ENCODE measurements at regions not wholly inside any gene's neighbourhood (a gene's known extent, or its start where the extent isn't known, plus 50 kb on each side); places are given as distances from the start of the nearest gene placed in this dataset.
"Not testable (repeated sequence)": the region's sequence is repeated elsewhere in the genome, so short reads cannot be mapped to it uniquely, and the experiment has no call there.

GRCh38 chr2:143850084-143850483 is 669.8 kb downstream of the ZEB2 start:
- H3K27ac Mint-ChIP-seq, result no peak overlapping the region

GRCh38 chr2:143847257-143847656 is 672.7 kb downstream of the ZEB2 start:
- no peaks in the 10 kb centered on the region for H3K9me3 Mint-ChIP-seq
- no peak for DNase-seq
- no peak overlapping the region for H3K4me3 Mint-ChIP-seq
- H3K4me1 Mint-ChIP-seq, result no peaks in the 10 kb centered on the region
- no peaks in the 10 kb centered on the region for H3K36me3 Mint-ChIP-seq (ENCODE audit: low read depth)
- H3K27me3 Mint-ChIP-seq, result peaks cover 18% of the 10 kb centered on the region
- intact Hi-C loops (cut with micrococcal nuclease), result no loop called here
- H3K27ac Mint-ChIP-seq, result no peak overlapping the region

More at GRCh38 chr2:143850084-143850483, 669.8 kb downstream of the ZEB2 start:
- intact Hi-C loops (cut with micrococcal nuclease), result no loop called here
- Mint-ChIP-seq H3K36me3 (ENCODE audit: low read depth) (no peaks in the 10 kb centered on the region), H3K4me3 (no peak overlapping the region), H3K27me3 (peaks cover 24% of the 10 kb centered on the region), H3K9me3 (no peaks in the 10 kb centered on the region), H3K4me1 (no peaks in the 10 kb centered on the region)
- DNase-seq, result no peak

- no peak overlapping the region for H3K4me3 Mint-ChIP-seq
- intact Hi-C loops (cut with micrococcal nuclease), result no loop called here
- no peaks in the 10 kb centered on the region for H3K9me3 Mint-ChIP-seq
- no peaks in the 10 kb centered on the region for H3K4me1 Mint-ChIP-seq
- DNase-seq, result no peak
- peaks cover 12% of the 10 kb centered on the region for H3K27me3 Mint-ChIP-seq
- H3K36me3 Mint-ChIP-seq (ENCODE audit: low read depth), result no peaks in the 10 kb centered on the region
- H3K27ac Mint-ChIP-seq, result no peak overlapping the region
Observed at GRCh38 chr2:143844986-143845385, 674.9 kb downstream of the ZEB2 start.

- no peak for DNase-seq
- Mint-ChIP-seq H3K4me3 (no peak overlapping the region), H3K4me1 (no peaks in the 10 kb centered on the region), H3K9me3 (no peaks in the 10 kb centered on the region), H3K27ac (no peak overlapping the region), H3K27me3 (peaks cover 7% of the 10 kb centered on the region), H3K36me3 (ENCODE audit: low read depth) (no peaks in the 10 kb centered on the region)
- intact Hi-C loops (cut with micrococcal nuclease), result no loop called here
Observed at GRCh38 chr2:143843686-143844085, 676.2 kb downstream of the ZEB2 start.

GRCh38 chr2:143842836-143843235 is 677.1 kb downstream of the ZEB2 start:
- Mint-ChIP-seq H3K4me3 (no peak overlapping the region), H3K27ac (no peak overlapping the region), H3K27me3 (peaks cover 5% of the 10 kb centered on the region), H3K4me1 (no peaks in the 10 kb centered on the region), H3K9me3 (no peaks in the 10 kb centered on the region), H3K36me3 (ENCODE audit: low read depth) (no peaks in the 10 kb centered on the region)
- intact Hi-C loops (cut with micrococcal nuclease), result no loop called here
- no peak for DNase-seq

- intact Hi-C loops (cut with micrococcal nuclease), result no loop called here
- Mint-ChIP-seq H3K9me3 (no peaks in the 10 kb centered on the region), H3K27ac (no peak overlapping the region), H3K4me1 (no peaks in the 10 kb centered on the region), H3K36me3 (ENCODE audit: low read depth) (no peaks in the 10 kb centered on the region), H3K27me3 (peaks cover 5% of the 10 kb centered on the region), H3K4me3 (no peak overlapping the region)
- DNase-seq, result no peak
Observed at GRCh38 chr2:143841935-143842334, 678.0 kb downstream of the ZEB2 start.

- intact Hi-C loops (cut with micrococcal nuclease), result no loop called here
- H3K4me3 Mint-ChIP-seq, result no peak overlapping the region
- H3K4me1 Mint-ChIP-seq, result no peaks in the 10 kb centered on the region
- no peak overlapping the region for H3K27ac Mint-ChIP-seq
- peaks cover 3% of the 10 kb centered on the region for H3K9me3 Mint-ChIP-seq
- H3K36me3 Mint-ChIP-seq (ENCODE audit: low read depth), result no peaks in the 10 kb centered on the region
- DNase-seq, result no peak
- peaks cover 2% of the 10 kb centered on the region for H3K27me3 Mint-ChIP-seq
Observed at GRCh38 chr2:143840601-143841000, 679.3 kb downstream of the ZEB2 start.

GRCh38 chr2:143840194-143840593 is 679.7 kb downstream of the ZEB2 start:
- no peaks in the 10 kb centered on the region for H3K36me3 Mint-ChIP-seq (ENCODE audit: low read depth)
- H3K9me3 Mint-ChIP-seq, result peaks cover 3% of the 10 kb centered on the region
- no peaks in the 10 kb centered on the region for H3K4me1 Mint-ChIP-seq
- DNase-seq, result no peak
- H3K4me3 Mint-ChIP-seq, result no peak overlapping the region
- intact Hi-C loops (cut with micrococcal nuclease), result no loop called here
- H3K27me3 Mint-ChIP-seq, result no peaks in the 10 kb centered on the region
- H3K27ac Mint-ChIP-seq, result no peak overlapping the region

GRCh38 chr2:143839456-143839855 is 680.5 kb downstream of the ZEB2 start:
- Mint-ChIP-seq H3K36me3 (ENCODE audit: low read depth) (no peaks in the 10 kb centered on the region), H3K4me3 (no peak overlapping the region)
- intact Hi-C loops (cut with micrococcal nuclease), result no loop called here

GRCh38 chr2:143837055-143837454 is 682.9 kb downstream of the ZEB2 start:
- intact Hi-C loops (cut with micrococcal nuclease); H3K27ac Mint-ChIP-seq: not testable (repeated sequence)

More at GRCh38 chr2:143839456-143839855, 680.5 kb downstream of the ZEB2 start:
- no peak for DNase-seq
- Mint-ChIP-seq H3K27me3 (no peaks in the 10 kb centered on the region), H3K9me3 (peaks cover 3% of the 10 kb centered on the region), H3K4me1 (no peaks in the 10 kb centered on the region), H3K27ac (no peak overlapping the region)

GRCh38 chr2:143835481-143835880 is 684.4 kb downstream of the ZEB2 start:
- H3K27ac Mint-ChIP-seq, result no peak overlapping the region
- H3K27me3 Mint-ChIP-seq, result no peaks in the 10 kb centered on the region
- no peak for DNase-seq
- H3K4me1 Mint-ChIP-seq, result no peaks in the 10 kb centered on the region
- no peaks in the 10 kb centered on the region for H3K36me3 Mint-ChIP-seq (ENCODE audit: low read depth)
- intact Hi-C loops (cut with micrococcal nuclease), result no loop called here
- H3K9me3 Mint-ChIP-seq, result peaks cover 3% of the 10 kb centered on the region
- H3K4me3 Mint-ChIP-seq, result no peak overlapping the region

More at GRCh38 chr2:143837055-143837454, 682.9 kb downstream of the ZEB2 start:
- H3K27me3 Mint-ChIP-seq; H3K36me3 Mint-ChIP-seq (ENCODE audit: low read depth); H3K9me3 Mint-ChIP-seq; DNase-seq; H3K4me3 Mint-ChIP-seq; H3K4me1 Mint-ChIP-seq: not testable (repeated sequence)

- no peaks in the 10 kb centered on the region for H3K4me1 Mint-ChIP-seq
- no peaks in the 10 kb centered on the region for H3K27me3 Mint-ChIP-seq
- no peak overlapping the region for H3K4me3 Mint-ChIP-seq
- no peak overlapping the region for H3K27ac Mint-ChIP-seq
- DNase-seq, result no peak
- peaks cover 3% of the 10 kb centered on the region for H3K9me3 Mint-ChIP-seq
- no peaks in the 10 kb centered on the region for H3K36me3 Mint-ChIP-seq (ENCODE audit: low read depth)
- intact Hi-C loops (cut with micrococcal nuclease), result no loop called here
Observed at GRCh38 chr2:143833015-143833660, 686.8 kb downstream of the ZEB2 start.

GRCh38 chr2:143830476-143830875 is 689.4 kb downstream of the ZEB2 start:
- no peaks in the 10 kb centered on the region for H3K4me1 Mint-ChIP-seq
- H3K27me3 Mint-ChIP-seq, result peaks cover 7% of the 10 kb centered on the region
- H3K4me3 Mint-ChIP-seq, result no peak overlapping the region
- intact Hi-C loops (cut with micrococcal nuclease), result no loop called here
- H3K27ac Mint-ChIP-seq, result no peak overlapping the region
- DNase-seq, result no peak
- no peaks in the 10 kb centered on the region for H3K36me3 Mint-ChIP-seq (ENCODE audit: low read depth)
- H3K9me3 Mint-ChIP-seq, result no peaks in the 10 kb centered on the region

- Mint-ChIP-seq H3K36me3 (ENCODE audit: low read depth) (no peaks in the 10 kb centered on the region), H3K9me3 (no peaks in the 10 kb centered on the region), H3K4me1 (no peaks in the 10 kb centered on the region), H3K27me3 (peaks cover 7% of the 10 kb centered on the region), H3K4me3 (no peak overlapping the region), H3K27ac (no peak overlapping the region)
- intact Hi-C loops (cut with micrococcal nuclease), result no loop called here
- DNase-seq, result no peak
Observed at GRCh38 chr2:143828763-143829537, 691.0 kb downstream of the ZEB2 start.

Measured in activated CD4-positive, alpha-beta T cell treated with anti-CD3 and anti-CD28 coated beads, Interleukin-2, amount 10 ng/mL, durations not matched to agents 24 days and 14 days (primary cell).